ENCODE measurements at regions not wholly inside any gene's neighbourhood (a gene's known extent, or its start where the extent isn't known, plus 50 kb on each side); places are given as distances from the start of the nearest gene placed in this dataset.

DNA sequence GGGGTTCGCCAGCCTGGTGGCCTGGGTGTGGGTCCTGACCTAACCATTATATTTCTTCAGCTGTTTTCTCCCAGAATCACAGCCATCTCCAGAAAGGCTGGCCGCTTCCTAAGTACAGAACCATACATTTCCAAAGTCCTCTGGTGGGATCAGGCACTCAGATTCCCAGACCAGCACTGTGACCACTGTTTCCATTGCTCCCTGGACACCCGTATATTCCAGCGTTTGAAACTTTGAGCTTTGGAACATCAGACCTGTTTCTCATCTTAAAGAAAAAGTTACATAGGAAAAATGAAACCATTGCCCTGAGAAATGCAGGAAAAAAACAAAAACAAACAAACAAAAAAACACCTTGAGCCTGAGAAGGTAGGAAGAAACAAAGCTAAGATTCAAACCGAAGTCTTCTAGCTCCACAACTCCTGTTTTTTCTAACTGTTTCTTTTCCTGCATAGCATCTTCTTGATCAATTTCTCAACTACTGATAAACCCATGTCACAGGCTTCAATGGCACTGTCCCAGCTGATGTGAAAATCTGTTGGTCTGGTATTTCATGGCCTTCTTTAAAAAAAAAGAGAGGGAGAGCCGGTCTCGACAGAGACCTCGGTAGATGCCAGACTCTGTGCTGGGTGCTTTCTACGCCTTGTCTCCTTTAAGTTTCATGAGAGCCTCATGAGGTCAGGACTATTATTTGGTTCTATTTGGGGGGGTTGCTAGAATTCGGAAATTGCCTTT lies 221.3 kb downstream of the TOMM20 start:
- TF ChIP-seq, protein P1, sequence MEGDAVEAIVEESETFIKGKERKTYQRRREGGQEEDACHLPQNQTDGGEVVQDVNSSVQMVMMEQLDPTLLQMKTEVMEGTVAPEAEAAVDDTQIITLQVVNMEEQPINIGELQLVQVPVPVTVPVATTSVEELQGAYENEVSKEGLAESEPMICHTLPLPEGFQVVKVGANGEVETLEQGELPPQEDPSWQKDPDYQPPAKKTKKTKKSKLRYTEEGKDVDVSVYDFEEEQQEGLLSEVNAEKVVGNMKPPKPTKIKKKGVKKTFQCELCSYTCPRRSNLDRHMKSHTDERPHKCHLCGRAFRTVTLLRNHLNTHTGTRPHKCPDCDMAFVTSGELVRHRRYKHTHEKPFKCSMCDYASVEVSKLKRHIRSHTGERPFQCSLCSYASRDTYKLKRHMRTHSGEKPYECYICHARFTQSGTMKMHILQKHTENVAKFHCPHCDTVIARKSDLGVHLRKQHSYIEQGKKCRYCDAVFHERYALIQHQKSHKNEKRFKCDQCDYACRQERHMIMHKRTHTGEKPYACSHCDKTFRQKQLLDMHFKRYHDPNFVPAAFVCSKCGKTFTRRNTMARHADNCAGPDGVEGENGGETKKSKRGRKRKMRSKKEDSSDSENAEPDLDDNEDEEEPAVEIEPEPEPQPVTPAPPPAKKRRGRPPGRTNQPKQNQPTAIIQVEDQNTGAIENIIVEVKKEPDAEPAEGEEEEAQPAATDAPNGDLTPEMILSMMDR (IDR thresholded peaks at IDR 0.05) = no peak
- no peak for TF ChIP-seq POLR2A (IDR thresholded peaks at IDR 0.05)
